Heart left ventricle (tissue), 13 donors: ENCODE measurements at regions not wholly inside any gene's neighbourhood (a gene's known extent, or its start where the extent isn't known, plus 50 kb on each side); places are given as distances from the start of the nearest gene placed in this dataset.

Experiments
- POLR2A ChIP-seq, 2 donors: fragments of 450-650 bp; IDR thresholded peaks; one replicate each; pipeline ENCODE4 v1.6.1; 2017; ENCODE audit warnings: antibody characterized with exemption in 2 of 2, mild to moderate bottlenecking in 2 of 2, moderate library complexity in 2 of 2
- TF ChIP-seq, protein P1 (sequence below), 12 donors: fragments of 200-600 bp; sonication (generic) in 4 of 12; IDR thresholded peaks; one replicate each; pipeline versions ENCODE4 v1.5.0 to v1.8.0; 2018 to 2022; ENCODE audit warnings: antibody characterized with exemption in 12 of 12, mild to moderate bottlenecking in 5 of 12
- donor health status: ischemic (EF 13 %, LVEDD 7.1; RV severe dilation, severe dysfunction).
- donor health status: DM: no; HTN: yes; CAD: no.
- donor health status: DM: no; HTN: no; CAD: no.
- donor health status: ischemic (EF 25% LVEDD 6.9; RV normal size, moderate dysfunction).
- donor health status: ischemic (EF 25% LVEDD 5.7; RV mildly dilated, moderate dysfunction).
- donor health status: ischemic (EF 35%, LVEDD 5.7; RV mildly dilated, moderate dysfunction).
- donor health status: nonischemic (EF 11% LVEDD 7.7; RV severe dilation, severe dysfunction).
- donor health status: DM: yes; HTN: yes; CAD: no.
- donor health status: PGD.
- donor health status: ischemic (EF 29% LVEDD 5.4; RV normal size, mild dysfunction).
- donor health status: nonischemic (EF 23%, LVEDD 6.1; RV moderate dilation, normal function).

DNA sequence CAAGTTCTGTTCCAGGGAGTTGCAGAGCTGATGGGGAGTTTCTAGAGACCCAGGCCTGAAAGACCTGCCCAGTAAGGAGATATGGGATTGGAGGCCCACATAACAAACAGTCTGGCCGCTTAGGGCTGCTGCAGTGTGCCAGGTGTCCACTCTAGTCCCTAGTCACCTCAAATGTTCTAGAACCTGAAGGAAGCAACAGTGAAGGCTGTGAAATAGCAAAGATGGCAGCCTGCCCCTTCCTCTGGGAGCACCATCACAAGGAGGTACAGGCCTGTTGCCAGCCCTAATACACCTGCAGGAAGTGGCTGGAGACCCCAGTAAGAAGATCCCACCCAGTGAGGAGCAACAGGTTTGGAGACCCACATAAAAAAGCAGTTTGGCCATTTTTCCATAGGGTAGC is 783.8 kb upstream of the EDIL3 start:
- TF ChIP-seq, protein P1, sequence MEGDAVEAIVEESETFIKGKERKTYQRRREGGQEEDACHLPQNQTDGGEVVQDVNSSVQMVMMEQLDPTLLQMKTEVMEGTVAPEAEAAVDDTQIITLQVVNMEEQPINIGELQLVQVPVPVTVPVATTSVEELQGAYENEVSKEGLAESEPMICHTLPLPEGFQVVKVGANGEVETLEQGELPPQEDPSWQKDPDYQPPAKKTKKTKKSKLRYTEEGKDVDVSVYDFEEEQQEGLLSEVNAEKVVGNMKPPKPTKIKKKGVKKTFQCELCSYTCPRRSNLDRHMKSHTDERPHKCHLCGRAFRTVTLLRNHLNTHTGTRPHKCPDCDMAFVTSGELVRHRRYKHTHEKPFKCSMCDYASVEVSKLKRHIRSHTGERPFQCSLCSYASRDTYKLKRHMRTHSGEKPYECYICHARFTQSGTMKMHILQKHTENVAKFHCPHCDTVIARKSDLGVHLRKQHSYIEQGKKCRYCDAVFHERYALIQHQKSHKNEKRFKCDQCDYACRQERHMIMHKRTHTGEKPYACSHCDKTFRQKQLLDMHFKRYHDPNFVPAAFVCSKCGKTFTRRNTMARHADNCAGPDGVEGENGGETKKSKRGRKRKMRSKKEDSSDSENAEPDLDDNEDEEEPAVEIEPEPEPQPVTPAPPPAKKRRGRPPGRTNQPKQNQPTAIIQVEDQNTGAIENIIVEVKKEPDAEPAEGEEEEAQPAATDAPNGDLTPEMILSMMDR (IDR thresholded peaks at IDR 0.05), result no peak
- no peak for TF ChIP-seq POLR2A (IDR thresholded peaks at IDR 0.05)
